ENCODE measurements at regions not wholly inside any gene's neighbourhood (a gene's known extent, or its start where the extent isn't known, plus 50 kb on each side); places are given as distances from the start of the nearest gene placed in this dataset.

DNA sequence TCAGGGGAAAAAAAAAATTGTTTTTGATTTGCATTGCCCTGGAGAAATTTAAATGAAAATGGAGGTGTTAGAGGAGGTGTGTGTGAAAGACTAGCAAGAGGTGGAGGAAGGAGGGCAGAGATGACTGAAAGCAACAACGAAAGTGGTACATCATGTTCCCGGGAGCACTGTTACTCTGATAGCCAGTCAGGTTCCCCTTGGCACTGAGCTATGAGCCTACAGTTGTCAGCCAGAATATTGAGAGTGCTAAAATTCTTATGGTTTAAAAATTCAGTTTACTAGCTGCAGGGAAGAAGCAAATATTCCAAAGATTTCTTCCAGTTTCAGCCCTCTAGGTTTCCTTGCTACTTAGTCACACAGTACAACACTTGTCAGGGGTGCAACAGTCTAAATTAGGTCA is 366.7 kb upstream of the DLGAP1 start:
- TF ChIP-seq, protein P1, sequence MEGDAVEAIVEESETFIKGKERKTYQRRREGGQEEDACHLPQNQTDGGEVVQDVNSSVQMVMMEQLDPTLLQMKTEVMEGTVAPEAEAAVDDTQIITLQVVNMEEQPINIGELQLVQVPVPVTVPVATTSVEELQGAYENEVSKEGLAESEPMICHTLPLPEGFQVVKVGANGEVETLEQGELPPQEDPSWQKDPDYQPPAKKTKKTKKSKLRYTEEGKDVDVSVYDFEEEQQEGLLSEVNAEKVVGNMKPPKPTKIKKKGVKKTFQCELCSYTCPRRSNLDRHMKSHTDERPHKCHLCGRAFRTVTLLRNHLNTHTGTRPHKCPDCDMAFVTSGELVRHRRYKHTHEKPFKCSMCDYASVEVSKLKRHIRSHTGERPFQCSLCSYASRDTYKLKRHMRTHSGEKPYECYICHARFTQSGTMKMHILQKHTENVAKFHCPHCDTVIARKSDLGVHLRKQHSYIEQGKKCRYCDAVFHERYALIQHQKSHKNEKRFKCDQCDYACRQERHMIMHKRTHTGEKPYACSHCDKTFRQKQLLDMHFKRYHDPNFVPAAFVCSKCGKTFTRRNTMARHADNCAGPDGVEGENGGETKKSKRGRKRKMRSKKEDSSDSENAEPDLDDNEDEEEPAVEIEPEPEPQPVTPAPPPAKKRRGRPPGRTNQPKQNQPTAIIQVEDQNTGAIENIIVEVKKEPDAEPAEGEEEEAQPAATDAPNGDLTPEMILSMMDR (IDR thresholded peaks at IDR 0.05), result no peak
- TF ChIP-seq POLR2A (IDR thresholded peaks at IDR 0.05) (no peak), EP300 (IDR thresholded peaks at IDR 0.05) (no peak)
